HEK293T (cell line): ENCODE measurements at regions not wholly inside any gene's neighbourhood (a gene's known extent, or its start where the extent isn't known, plus 50 kb on each side); places are given as distances from the start of the nearest gene placed in this dataset.
"Not testable (repeated sequence)": the region's sequence is repeated elsewhere in the genome, so short reads cannot be mapped to it uniquely, and the experiment has no call there.

ENCODE experiments used
- CTCF ChIA-PET: fragments of 350-600 bp; formaldehyde crosslinking; extraction: SDS; loops from one replicate; lab custom pipeline; 2021; ENCODE audit warnings: antibody characterized with exemption, inconsistent platforms; lab: Yijun Ruan, JAX
- POLR2A ChIA-PET: fragments of 350-600 bp; formaldehyde crosslinking; extraction: SDS; loops from one replicate; lab custom pipeline; 2020; ENCODE audit warnings: antibody characterized with exemption, inconsistent platforms; lab: Yijun Ruan, JAX
- DNase-seq: peaks from one replicate; pipeline ENCODE4 v3.0.0; 2012; ENCODE audit warnings: mixed read lengths; ENCODE audit errors: extremely low spot score
- ARNT ChIP-seq: fragments of 450-650 bp; IDR thresholded peaks from 2 replicates; pipeline ENCODE4 v1.6.1; 2017; ENCODE audit warnings: mild to moderate bottlenecking
- BHLHE40 ChIP-seq: fragments of 450-650 bp; IDR thresholded peaks from 2 replicates; pipeline ENCODE4 v1.6.1; 2016; ENCODE audit warnings: mild to moderate bottlenecking, moderate library complexity, borderline replicate concordance
- CTBP1 ChIP-seq: fragments of 450-650 bp; IDR thresholded peaks from 2 replicates; pipeline ENCODE4 v1.6.1; 2016; ENCODE audit warnings: borderline replicate concordance
- ELF4 ChIP-seq: fragments of 450-650 bp; IDR thresholded peaks from 2 replicates; pipeline ENCODE4 v1.6.1; 2017; ENCODE audit warnings: antibody characterized with exemption
- FOXA1 ChIP-seq: fragments of 450-650 bp; IDR thresholded peaks from 2 replicates; pipeline ENCODE4 v1.6.1; 2016; ENCODE audit warnings: mild to moderate bottlenecking
- FOXK2 ChIP-seq: fragments of 450-650 bp; IDR thresholded peaks from 2 replicates; pipeline ENCODE4 v1.6.1; 2016; ENCODE audit warnings: mild to moderate bottlenecking
- FOXM1 ChIP-seq: fragments of 450-650 bp; IDR thresholded peaks from 2 replicates; pipeline ENCODE4 v1.6.1; 2017; ENCODE audit warnings: mild to moderate bottlenecking, borderline replicate concordance
- HDGF ChIP-seq: fragments of 450-650 bp; IDR thresholded peaks from 2 replicates; pipeline ENCODE4 v1.6.1; 2017; ENCODE audit warnings: antibody characterized with exemption, borderline replicate concordance
- L3MBTL2 ChIP-seq: fragments of 450-650 bp; conservative IDR thresholded peaks from 2 replicates; pipeline ENCODE4 v1.6.1; 2016; ENCODE audit warnings: mild to moderate bottlenecking
- LEF1 ChIP-seq: fragments of 450-650 bp; IDR thresholded peaks from 2 replicates; pipeline ENCODE4 v1.6.1; 2017; ENCODE audit warnings: mild to moderate bottlenecking, borderline replicate concordance
- NFRKB ChIP-seq: fragments of 450-650 bp; IDR thresholded peaks from 2 replicates; pipeline ENCODE4 v1.6.1; 2016; ENCODE audit warnings: mild to moderate bottlenecking, moderate library complexity
- SP1 ChIP-seq: fragments of 450-650 bp; IDR thresholded peaks from 2 replicates; pipeline ENCODE4 v1.6.1; 2017
- SUZ12 ChIP-seq: fragments of 450-650 bp; IDR thresholded peaks from 2 replicates; pipeline ENCODE4 v1.6.1; 2016; ENCODE audit warnings: mild to moderate bottlenecking
- TARDBP ChIP-seq: fragments of 450-650 bp; IDR thresholded peaks from 2 replicates; pipeline ENCODE4 v1.6.1; 2016
- ZNF384 ChIP-seq: fragments of 450-650 bp; IDR thresholded peaks from 2 replicates; pipeline ENCODE4 v1.6.1; 2016
- TF ChIP-seq, protein P1 (sequence below): fragments of 450-650 bp; IDR thresholded peaks from 2 replicates; pipeline ENCODE4 v1.6.1; 2016

DNA sequence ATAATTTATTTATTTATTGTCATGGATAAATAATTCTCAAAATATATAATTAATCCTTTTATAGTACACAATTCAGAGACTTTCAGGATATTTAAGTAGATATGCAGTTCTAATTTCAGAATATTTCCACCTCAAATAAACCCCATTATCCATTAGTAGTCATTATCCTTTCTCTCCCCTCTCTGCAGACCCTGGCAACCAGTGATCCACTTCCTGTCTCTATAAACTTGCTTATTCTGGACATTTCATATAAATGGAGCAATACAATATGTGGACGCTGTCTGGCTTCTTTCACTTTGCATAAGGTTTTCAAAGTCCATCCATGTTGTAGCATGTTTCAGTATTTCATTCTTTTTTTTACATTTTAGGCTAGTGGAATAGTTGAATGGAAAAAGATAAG is 230.2 kb downstream of the FZD1 start:
- ChIA-PET CTCF (no interaction called here), POLR2A (no interaction called here)
- TF ChIP-seq, protein P1, sequence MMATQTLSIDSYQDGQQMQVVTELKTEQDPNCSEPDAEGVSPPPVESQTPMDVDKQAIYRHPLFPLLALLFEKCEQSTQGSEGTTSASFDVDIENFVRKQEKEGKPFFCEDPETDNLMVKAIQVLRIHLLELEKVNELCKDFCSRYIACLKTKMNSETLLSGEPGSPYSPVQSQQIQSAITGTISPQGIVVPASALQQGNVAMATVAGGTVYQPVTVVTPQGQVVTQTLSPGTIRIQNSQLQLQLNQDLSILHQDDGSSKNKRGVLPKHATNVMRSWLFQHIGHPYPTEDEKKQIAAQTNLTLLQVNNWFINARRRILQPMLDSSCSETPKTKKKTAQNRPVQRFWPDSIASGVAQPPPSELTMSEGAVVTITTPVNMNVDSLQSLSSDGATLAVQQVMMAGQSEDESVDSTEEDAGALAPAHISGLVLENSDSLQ = no peak
- no peak for TF ChIP-seq FOXM1
- TF ChIP-seq SP1 = no peak
- no peak for TF ChIP-seq ZNF384
- no peak for TF ChIP-seq FOXA1
- TF ChIP-seq TARDBP = no peak
- TF ChIP-seq FOXK2 = no peak
- no peak for TF ChIP-seq CTBP1
- DNase-seq = no peak

GRCh38 chr7:91496251-91496820 is 232.1 kb downstream of the FZD1 start:
- ChIA-PET POLR2A (no interaction called here), CTCF (no interaction called here)
- no peak for DNase-seq
- TF ChIP-seq HDGF = no peak

DNA sequence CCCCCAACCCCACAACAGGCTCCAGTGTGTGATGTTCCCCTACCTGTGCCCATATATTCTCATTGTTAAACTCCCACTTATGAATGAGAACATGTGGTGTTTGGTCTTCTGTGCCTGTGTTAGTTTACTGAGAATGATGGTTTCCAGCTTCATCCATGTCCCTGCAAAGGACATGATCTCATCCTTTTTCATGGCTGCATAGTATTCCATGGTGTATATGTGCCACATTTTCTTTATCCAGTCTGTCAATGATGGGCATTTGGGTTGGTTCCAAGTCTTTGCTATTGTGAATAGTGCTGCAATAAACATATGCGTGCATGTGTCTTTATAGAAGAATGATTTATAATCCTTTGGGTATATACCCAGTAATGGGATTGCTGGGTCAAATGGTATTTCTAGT is 233.0 kb downstream of the FZD1 start:
- POLR2A ChIA-PET, CTCF ChIA-PET, DNase-seq: not testable (repeated sequence)

GRCh38 chr7:91503934-91504555 is 239.8 kb downstream of the FZD1 start:
- TF ChIP-seq LEF1 (no peak), NFRKB (no peak), ZNF384 (no peak), SUZ12 (no peak), BHLHE40 (no peak), FOXM1 (no peak), ELF4 (no peak), FOXK2 (no peak), L3MBTL2 (no peak), HDGF (no peak), ARNT (no peak), CTBP1 (no peak), TARDBP (no peak), SP1 (no peak), FOXA1 (no peak)
- TF ChIP-seq, protein P1 = no peak
- ChIA-PET POLR2A (no interaction called here), CTCF (no interaction called here)
- DNase-seq = no peak

DNA sequence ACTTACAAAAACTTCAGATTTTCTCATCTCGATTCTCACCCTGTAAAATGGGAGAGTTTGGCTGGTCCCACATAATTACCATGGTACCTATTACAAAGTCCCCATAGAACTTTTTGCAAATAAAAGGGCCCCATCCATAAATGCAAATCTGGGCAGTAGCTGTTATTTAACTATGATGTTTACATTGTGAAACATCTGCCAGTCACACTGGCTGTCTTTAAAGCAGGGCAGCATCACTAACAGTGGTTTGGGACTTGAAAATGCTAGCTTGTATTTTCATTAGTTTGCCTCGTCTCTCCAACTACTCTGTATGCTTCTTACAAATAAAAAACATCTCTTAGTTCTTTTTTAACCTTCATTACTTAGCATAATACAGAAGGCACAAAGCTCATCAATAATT is 240.7 kb downstream of the FZD1 start:
- POLR2A ChIA-PET = no interaction called here
- CTCF ChIA-PET = no interaction called here
- TF ChIP-seq TARDBP (no peak), HDGF (no peak), FOXM1 (no peak), FOXK2 (no peak), SP1 (no peak), LEF1 (no peak), ZNF384 (no peak), ELF4 (no peak)
- TF ChIP-seq, protein P1 = no peak
- no peak for DNase-seq

DNA sequence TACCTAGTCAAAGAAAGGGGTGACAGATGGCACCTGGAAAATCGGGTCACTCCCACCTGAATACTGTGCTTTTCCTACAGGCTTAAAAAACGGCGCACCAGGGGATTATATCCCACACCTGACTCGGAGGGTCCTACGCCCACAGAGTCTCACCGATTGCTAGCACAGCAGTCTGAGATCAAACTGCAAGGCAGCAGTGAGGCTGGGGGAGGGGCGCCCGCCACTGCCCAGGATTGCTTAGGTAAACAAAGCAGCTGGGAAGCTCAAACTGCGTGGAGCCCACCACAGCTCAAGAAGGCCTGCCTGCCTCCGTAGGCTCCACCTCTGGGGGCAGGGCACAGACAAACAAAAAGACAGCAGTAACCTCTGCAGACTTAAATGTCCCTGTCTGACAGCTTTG is 242.7 kb downstream of the FZD1 start:
- CTCF ChIA-PET, POLR2A ChIA-PET, DNase-seq: not testable (repeated sequence)

DNA sequence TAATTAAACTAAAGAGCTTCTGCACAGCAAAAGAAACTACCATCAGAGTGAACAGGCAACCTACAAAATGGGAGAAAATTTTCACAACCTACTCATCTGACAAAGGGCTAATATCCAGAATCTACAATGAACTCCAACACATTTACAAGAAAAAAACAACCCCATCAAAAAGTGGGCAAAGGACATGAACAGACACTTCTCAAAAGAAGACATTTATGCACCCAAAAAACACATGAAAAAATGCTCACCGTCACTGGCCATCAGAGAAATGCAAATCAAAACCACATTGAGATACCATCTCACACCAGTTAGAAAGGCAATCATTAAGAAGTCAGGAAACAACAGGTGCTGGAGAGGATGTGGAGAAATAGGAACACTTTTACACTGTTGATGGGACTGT is 247.6 kb downstream of the FZD1 start:
- POLR2A ChIA-PET, CTCF ChIA-PET, DNase-seq: not testable (repeated sequence)

DNA sequence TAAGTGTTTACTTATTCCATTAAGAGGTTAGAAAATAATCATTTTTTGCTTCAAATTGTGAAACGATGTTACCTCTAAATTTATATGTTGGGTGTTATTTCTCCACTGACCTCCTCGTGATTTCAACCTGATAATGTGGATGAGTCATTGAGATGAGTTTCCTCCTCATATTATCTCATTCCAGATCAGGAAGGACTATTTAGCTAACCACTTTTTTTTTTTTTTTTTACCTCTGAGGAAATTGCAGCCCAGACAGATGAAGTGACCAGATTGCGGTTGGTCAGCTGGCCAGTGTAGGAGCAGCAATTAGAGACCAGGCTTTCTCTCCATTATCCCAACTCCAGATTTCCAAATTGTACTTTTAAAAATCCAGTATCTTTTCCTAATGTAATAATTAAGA is 248.7 kb downstream of the FZD1 start:
- CTCF ChIA-PET = no interaction called here
- no peak for TF ChIP-seq SP1
- no peak for TF ChIP-seq FOXM1
- no peak for TF ChIP-seq LEF1
- no peak for TF ChIP-seq NFRKB
- no peak for TF ChIP-seq ARNT
- no peak for TF ChIP-seq L3MBTL2
- no peak for TF ChIP-seq TARDBP
- TF ChIP-seq FOXA1 = no peak
- no peak for TF ChIP-seq BHLHE40
- TF ChIP-seq ELF4 = no peak
- no peak for TF ChIP-seq HDGF
- TF ChIP-seq, protein P1 = no peak
- DNase-seq = no peak
- POLR2A ChIA-PET = no interaction called here
